ENCODE measurements at regions not wholly inside any gene's neighbourhood (a gene's known extent, or its start where the extent isn't known, plus 50 kb on each side); places are given as distances from the start of the nearest gene placed in this dataset.

GRCh38 chr6:3900744-3901336 lies 51.7 kb downstream of the FAM50B start:
- intact Hi-C loops (cut with micrococcal nuclease) = no loop called here
- peaks cover 17% of the 10 kb centered on the region for H3K4me1 Mint-ChIP-seq (ENCODE audit: insufficient read depth, unreplicated experiment)
- H3K9me3 Mint-ChIP-seq (ENCODE audit: unreplicated experiment) = no peaks in the 10 kb centered on the region
- no peak for DNase-seq (ENCODE audit: unreplicated experiment)
- TF ChIP-seq, protein P1, sequence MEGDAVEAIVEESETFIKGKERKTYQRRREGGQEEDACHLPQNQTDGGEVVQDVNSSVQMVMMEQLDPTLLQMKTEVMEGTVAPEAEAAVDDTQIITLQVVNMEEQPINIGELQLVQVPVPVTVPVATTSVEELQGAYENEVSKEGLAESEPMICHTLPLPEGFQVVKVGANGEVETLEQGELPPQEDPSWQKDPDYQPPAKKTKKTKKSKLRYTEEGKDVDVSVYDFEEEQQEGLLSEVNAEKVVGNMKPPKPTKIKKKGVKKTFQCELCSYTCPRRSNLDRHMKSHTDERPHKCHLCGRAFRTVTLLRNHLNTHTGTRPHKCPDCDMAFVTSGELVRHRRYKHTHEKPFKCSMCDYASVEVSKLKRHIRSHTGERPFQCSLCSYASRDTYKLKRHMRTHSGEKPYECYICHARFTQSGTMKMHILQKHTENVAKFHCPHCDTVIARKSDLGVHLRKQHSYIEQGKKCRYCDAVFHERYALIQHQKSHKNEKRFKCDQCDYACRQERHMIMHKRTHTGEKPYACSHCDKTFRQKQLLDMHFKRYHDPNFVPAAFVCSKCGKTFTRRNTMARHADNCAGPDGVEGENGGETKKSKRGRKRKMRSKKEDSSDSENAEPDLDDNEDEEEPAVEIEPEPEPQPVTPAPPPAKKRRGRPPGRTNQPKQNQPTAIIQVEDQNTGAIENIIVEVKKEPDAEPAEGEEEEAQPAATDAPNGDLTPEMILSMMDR (IDR thresholded peaks at IDR 0.05; ENCODE audit: unreplicated experiment) = no peak
- H3K27me3 Mint-ChIP-seq (ENCODE audit: insufficient read depth, unreplicated experiment) = no peaks in the 10 kb centered on the region
- ChIA-PET POLR2A (interaction anchor here (0.6 kb wide), 1 partner anchor 626 kb away, joined by 3 read pairs; no protein-coding TSS in a partner anchor), CTCF (interaction anchor here (1.3 kb wide), 1 partner anchor 10 kb away, joined by 4 read pairs; no protein-coding TSS in a partner anchor)
- no peaks in the 10 kb centered on the region for H3K36me3 Mint-ChIP-seq (ENCODE audit: insufficient read depth, unreplicated experiment)
- no peak overlapping the region for H3K27ac Mint-ChIP-seq (ENCODE audit: low read depth, unreplicated experiment)
- H3K4me3 Mint-ChIP-seq (ENCODE audit: unreplicated experiment) = no peak overlapping the region
- no TSS peak for BruUV-seq (replicated peaks)

DNA sequence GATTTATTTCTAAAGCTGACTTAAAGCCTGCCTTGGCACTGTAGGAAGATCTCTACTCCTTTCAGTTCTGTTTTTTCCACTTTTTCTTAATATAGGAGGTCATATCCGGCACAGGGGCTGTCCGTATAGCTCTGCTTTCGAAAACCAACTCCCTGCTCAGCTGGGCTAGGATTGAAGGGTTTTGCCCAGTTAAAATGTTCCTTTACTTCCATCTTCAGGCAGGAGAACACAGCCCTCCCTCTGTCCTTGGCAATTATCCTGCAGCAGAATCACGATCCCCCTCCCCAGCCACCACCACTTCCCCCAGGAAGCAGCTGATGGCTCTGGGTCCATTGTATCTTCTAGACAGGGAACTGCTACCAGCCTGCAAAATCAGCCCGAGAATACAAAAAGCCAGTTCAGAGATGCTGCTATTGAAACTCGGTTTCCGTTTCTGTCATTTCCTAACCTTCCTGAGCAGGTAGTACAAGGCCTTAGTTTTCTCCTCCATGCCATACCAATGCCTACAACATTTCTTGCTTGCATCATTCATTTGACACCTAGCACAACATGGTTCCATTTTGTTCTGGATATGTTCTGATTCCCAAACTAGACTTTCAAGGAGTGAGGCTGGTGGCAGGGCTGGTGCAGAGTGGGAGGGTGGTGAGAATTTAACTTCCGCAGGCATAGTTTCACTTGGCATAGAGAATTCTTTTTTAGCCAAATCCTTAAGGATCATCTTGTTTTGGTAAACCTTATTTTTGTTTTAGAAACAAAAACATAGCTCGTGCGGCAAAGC lies 53.9 kb downstream of the FAM50B start:
- no peak for DNase-seq (ENCODE audit: unreplicated experiment)
- CTCF ChIA-PET = interaction anchor here (0.5 kb wide), 1 partner anchor 25 kb away, joined by 4 read pairs; no protein-coding TSS in a partner anchor
- Mint-ChIP-seq H3K4me3 (ENCODE audit: unreplicated experiment) (no peak overlapping the region), H3K27ac (ENCODE audit: low read depth, unreplicated experiment) (no peak overlapping the region), H3K36me3 (ENCODE audit: insufficient read depth, unreplicated experiment) (no peaks in the 10 kb centered on the region), H3K27me3 (ENCODE audit: insufficient read depth, unreplicated experiment) (no peaks in the 10 kb centered on the region), H3K9me3 (ENCODE audit: unreplicated experiment) (no peaks in the 10 kb centered on the region), H3K4me1 (ENCODE audit: insufficient read depth, unreplicated experiment) (peaks cover 17% of the 10 kb centered on the region)
- intact Hi-C loops (cut with micrococcal nuclease) = no loop called here
- no TSS peak for BruUV-seq (replicated peaks)
- TF ChIP-seq, protein P1 (IDR thresholded peaks at IDR 0.05; ENCODE audit: unreplicated experiment) = no peak
- POLR2A ChIA-PET = interaction anchor here (1.6 to 2.2 kb wide), 2 partner anchors 10 to 29 kb away, joined by 3 to 8 read pairs; no protein-coding TSS in a partner anchor

DNA sequence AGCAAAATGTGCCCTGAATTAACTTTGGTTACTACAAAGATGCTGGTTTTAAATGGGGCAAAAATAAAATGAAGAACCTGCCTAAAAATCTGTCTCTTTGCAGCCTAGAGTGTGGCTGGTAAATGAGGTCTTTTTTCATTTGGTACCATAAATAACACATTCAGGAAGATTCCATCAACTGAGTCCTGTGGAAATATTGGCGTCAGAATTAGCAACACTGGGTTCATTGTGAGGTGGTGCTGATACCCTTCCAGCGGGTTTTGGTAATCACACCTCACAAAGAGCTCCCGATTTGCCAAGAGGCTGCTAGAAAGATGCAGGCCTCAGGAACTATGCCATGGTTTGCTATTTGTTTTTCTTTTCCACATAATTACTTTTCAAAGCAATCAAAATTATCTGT lies 55.3 kb downstream of the FAM50B start:
- no peaks in the 10 kb centered on the region for H3K36me3 Mint-ChIP-seq (ENCODE audit: insufficient read depth, unreplicated experiment)
- H3K4me3 Mint-ChIP-seq (ENCODE audit: unreplicated experiment) = no peak overlapping the region
- H3K4me1 Mint-ChIP-seq (ENCODE audit: insufficient read depth, unreplicated experiment) = peaks cover 17% of the 10 kb centered on the region
- ChIA-PET POLR2A (interaction anchor here (2.2 kb wide), 1 partner anchor 8 kb away, joined by 8 read pairs; no protein-coding TSS in a partner anchor), CTCF (no interaction called here)
- TF ChIP-seq, protein P1 (IDR thresholded peaks at IDR 0.05; ENCODE audit: unreplicated experiment) = no peak
- DNase-seq (ENCODE audit: unreplicated experiment) = no peak
- H3K9me3 Mint-ChIP-seq (ENCODE audit: unreplicated experiment) = no peaks in the 10 kb centered on the region
- intact Hi-C loops (cut with micrococcal nuclease) = no loop called here
- BruUV-seq (replicated peaks) = no TSS peak
- H3K27ac Mint-ChIP-seq (ENCODE audit: low read depth, unreplicated experiment) = no peak overlapping the region
- no peaks in the 10 kb centered on the region for H3K27me3 Mint-ChIP-seq (ENCODE audit: insufficient read depth, unreplicated experiment)

Measured in MCF 10A (cell line).